ENCODE measurements at regions not wholly inside any gene's neighbourhood (a gene's known extent, or its start where the extent isn't known, plus 50 kb on each side); places are given as distances from the start of the nearest gene placed in this dataset.

- Histone ChIP-seq H3K36me3 (no peaks in the 10 kb centered on the region), H3K4me3 (no peak overlapping the region), H3K4me1 (replicated peaks) (no peaks in the 10 kb centered on the region), H3K27ac (no peak overlapping the region), H3K27me3 (replicated peaks) (no peaks in the 10 kb centered on the region), H3K9me3 (replicated peaks) (no peaks in the 10 kb centered on the region)
- no peak for DNase-seq (ENCODE audit: low read depth in 1 of 2, low spot score in 2 of 2)
Observed at GRCh38 chr6:22966691-22967422, 397.5 kb downstream of the HDGFL1 start.

GRCh38 chr6:22970004-22970403, 400.6 kb downstream of the HDGFL1 start:
- Histone ChIP-seq H3K4me1 (replicated peaks) (no peaks in the 10 kb centered on the region), H3K27ac (no peak overlapping the region)

GRCh38 chr6:22972771-22973170, 403.4 kb downstream of the HDGFL1 start:
- Histone ChIP-seq H3K9me3 (replicated peaks) (no peaks in the 10 kb centered on the region), H3K4me1 (replicated peaks) (no peaks in the 10 kb centered on the region), H3K36me3 (no peaks in the 10 kb centered on the region), H3K27me3 (replicated peaks) (no peaks in the 10 kb centered on the region), H3K27ac (no peak overlapping the region), H3K4me3 (no peak overlapping the region)
- no peak for DNase-seq (ENCODE audit: low read depth in 1 of 2, low spot score in 2 of 2)

More at GRCh38 chr6:22970004-22970403, 400.6 kb downstream of the HDGFL1 start:
- no peaks in the 10 kb centered on the region for H3K9me3 ChIP-seq (replicated peaks)
- H3K36me3 ChIP-seq, result no peaks in the 10 kb centered on the region
- DNase-seq (ENCODE audit: low read depth in 1 of 2, low spot score in 2 of 2), result no peak
- H3K27me3 ChIP-seq (replicated peaks), result no peaks in the 10 kb centered on the region
- no peak overlapping the region for H3K4me3 ChIP-seq

- Histone ChIP-seq H3K9me3 (replicated peaks) (no peaks in the 10 kb centered on the region), H3K27me3 (replicated peaks) (no peaks in the 10 kb centered on the region), H3K4me1 (replicated peaks) (no peaks in the 10 kb centered on the region), H3K4me3 (no peak overlapping the region), H3K36me3 (no peaks in the 10 kb centered on the region), H3K27ac (no peak overlapping the region)
- DNase-seq (ENCODE audit: low read depth in 1 of 2, low spot score in 2 of 2), result no peak
Observed at GRCh38 chr6:22975079-22975478, 405.7 kb downstream of the HDGFL1 start.

GRCh38 chr6:22980446-22980845, 411.1 kb downstream of the HDGFL1 start:
- DNase-seq (ENCODE audit: low read depth in 1 of 2, low spot score in 2 of 2), result no peak

GRCh38 chr6:23002044-23002619, 432.8 kb downstream of the HDGFL1 start:
- H3K4me1 ChIP-seq (replicated peaks), result no peaks in the 10 kb centered on the region
- H3K9me3 ChIP-seq (replicated peaks), result no peaks in the 10 kb centered on the region
- H3K27ac ChIP-seq, result no peak overlapping the region
- no peaks in the 10 kb centered on the region for H3K27me3 ChIP-seq (replicated peaks)
- H3K4me3 ChIP-seq, result no peak overlapping the region
- no peak for DNase-seq (ENCODE audit: low read depth in 1 of 2, low spot score in 2 of 2)
- no peaks in the 10 kb centered on the region for H3K36me3 ChIP-seq

More at GRCh38 chr6:22980446-22980845, 411.1 kb downstream of the HDGFL1 start:
- Histone ChIP-seq H3K4me3 (no peak overlapping the region), H3K27ac (no peak overlapping the region), H3K36me3 (no peaks in the 10 kb centered on the region), H3K4me1 (replicated peaks) (no peaks in the 10 kb centered on the region), H3K9me3 (replicated peaks) (no peaks in the 10 kb centered on the region), H3K27me3 (replicated peaks) (no peaks in the 10 kb centered on the region)

GRCh38 chr6:23003671-23004467, 434.5 kb downstream of the HDGFL1 start:
- Histone ChIP-seq H3K9me3 (replicated peaks) (no peaks in the 10 kb centered on the region), H3K27ac (no peak overlapping the region), H3K4me3 (no peak overlapping the region), H3K36me3 (no peaks in the 10 kb centered on the region), H3K4me1 (replicated peaks) (no peaks in the 10 kb centered on the region), H3K27me3 (replicated peaks) (no peaks in the 10 kb centered on the region)
- DNase-seq (ENCODE audit: low read depth in 1 of 2, low spot score in 2 of 2), result no peak

- no peak overlapping the region for H3K27ac ChIP-seq
- no peaks in the 10 kb centered on the region for H3K4me1 ChIP-seq (replicated peaks)
- no peaks in the 10 kb centered on the region for H3K9me3 ChIP-seq (replicated peaks)
- H3K36me3 ChIP-seq, result no peaks in the 10 kb centered on the region
- no peak for DNase-seq (ENCODE audit: low read depth in 1 of 2, low spot score in 2 of 2)
- H3K27me3 ChIP-seq (replicated peaks), result no peaks in the 10 kb centered on the region
- no peak overlapping the region for H3K4me3 ChIP-seq
Observed at GRCh38 chr6:23006656-23007055, 437.3 kb downstream of the HDGFL1 start.

GRCh38 chr6:23011615-23012014, 442.2 kb downstream of the HDGFL1 start:
- Histone ChIP-seq H3K4me1 (replicated peaks) (no peaks in the 10 kb centered on the region), H3K27ac (no peak overlapping the region), H3K36me3 (no peaks in the 10 kb centered on the region), H3K9me3 (replicated peaks) (0 out of 2 replicates have a peak, but pooled peaks cover 2% of the 10 kb centered on the region), H3K27me3 (replicated peaks) (no peaks in the 10 kb centered on the region), H3K4me3 (no peak overlapping the region)
- no peak for DNase-seq (ENCODE audit: low read depth in 1 of 2, low spot score in 2 of 2)

GRCh38 chr6:23013776-23014175, 444.4 kb downstream of the HDGFL1 start:
- Histone ChIP-seq H3K4me3 (no peak overlapping the region), H3K27me3 (replicated peaks) (no peaks in the 10 kb centered on the region), H3K27ac (no peak overlapping the region), H3K36me3 (no peaks in the 10 kb centered on the region), H3K9me3 (replicated peaks) (0 out of 2 replicates have a peak, but pooled peaks cover 2% of the 10 kb centered on the region), H3K4me1 (replicated peaks) (no peaks in the 10 kb centered on the region)
- no peak for DNase-seq (ENCODE audit: low read depth in 1 of 2, low spot score in 2 of 2)

GRCh38 chr6:23016696-23017095, 447.3 kb downstream of the HDGFL1 start:
- Histone ChIP-seq H3K36me3 (no peaks in the 10 kb centered on the region), H3K4me1 (replicated peaks) (no peaks in the 10 kb centered on the region), H3K27me3 (replicated peaks) (no peaks in the 10 kb centered on the region), H3K27ac (no peak overlapping the region), H3K4me3 (no peak overlapping the region), H3K9me3 (replicated peaks) (0 out of 2 replicates have a peak, but pooled peaks cover 5% of the 10 kb centered on the region)
- DNase-seq (ENCODE audit: low read depth in 1 of 2, low spot score in 2 of 2), result no peak

GRCh38 chr6:23021487-23021886, 452.1 kb downstream of the HDGFL1 start:
- DNase-seq (ENCODE audit: low read depth in 1 of 2, low spot score in 2 of 2), result no peak
- H3K9me3 ChIP-seq (replicated peaks), result 0 out of 2 replicates have a peak, but pooled peaks cover 2% of the 10 kb centered on the region
- no peak overlapping the region for H3K27ac ChIP-seq
- H3K4me3 ChIP-seq, result no peak overlapping the region
- no peaks in the 10 kb centered on the region for H3K36me3 ChIP-seq
- H3K4me1 ChIP-seq (replicated peaks), result no peaks in the 10 kb centered on the region
- H3K27me3 ChIP-seq (replicated peaks), result no peaks in the 10 kb centered on the region

GRCh38 chr6:23027281-23027680, 457.9 kb downstream of the HDGFL1 start:
- Histone ChIP-seq H3K4me1 (replicated peaks) (no peaks in the 10 kb centered on the region), H3K27ac (no peak overlapping the region), H3K27me3 (replicated peaks) (no peaks in the 10 kb centered on the region), H3K4me3 (no peak overlapping the region), H3K36me3 (no peaks in the 10 kb centered on the region), H3K9me3 (replicated peaks) (no peaks in the 10 kb centered on the region; the same call in 1 of the 2 replicates)
- DNase-seq (ENCODE audit: low read depth in 1 of 2, low spot score in 2 of 2), result no peak

- no peak overlapping the region for H3K27ac ChIP-seq
- H3K4me3 ChIP-seq, result no peak overlapping the region
- DNase-seq (ENCODE audit: low read depth in 1 of 2, low spot score in 2 of 2), result no peak
- H3K27me3 ChIP-seq (replicated peaks), result no peaks in the 10 kb centered on the region
- H3K36me3 ChIP-seq, result no peaks in the 10 kb centered on the region
- no peaks in the 10 kb centered on the region; the same call in 1 of the 2 replicates for H3K9me3 ChIP-seq (replicated peaks)
- no peaks in the 10 kb centered on the region for H3K4me1 ChIP-seq (replicated peaks)
Observed at GRCh38 chr6:23031986-23032385, 462.6 kb downstream of the HDGFL1 start.

Data from SJSA1 (cell line).